HepG2 (cell line): ENCODE measurements at regions not wholly inside any gene's neighbourhood (a gene's known extent, or its start where the extent isn't known, plus 50 kb on each side); places are given as distances from the start of the nearest gene placed in this dataset.
A peak's percentile ranks its signal among the peaks of the same experiment; 100 is the strongest.

ENCODE experiments used
- AFF4 ChIP-seq: sonication (generic); formaldehyde crosslinking; IDR thresholded peaks from 2 replicates; pipeline ENCODE4 v1.4.0; 2020; ENCODE audit warnings: missing genetic modification reagents
- ATF7 ChIP-seq, 2 experiments: fragments of 450-650 bp in 1 of 2; sonication (generic) in 1 of 2; formaldehyde crosslinking in 1 of 2; IDR thresholded peaks; 2 replicates each; pipeline versions ENCODE4 v1.4.0 to v1.6.1; 2016 to 2020; ENCODE audit warnings: antibody characterized with exemption in 1 of 2, mild to moderate bottlenecking in 1 of 2, missing genetic modification reagents in 1 of 2
- DBP ChIP-seq: sonication (generic); formaldehyde crosslinking; IDR thresholded peaks from 2 replicates; pipeline ENCODE4 v1.4.0; 2020; ENCODE audit warnings: missing genetic modification reagents; ENCODE audit errors: not compliant biosample characterization
- ESRRA ChIP-seq: sonication (generic); formaldehyde crosslinking; IDR thresholded peaks from 2 replicates; pipeline ENCODE4 v1.5.1; 2020; ENCODE audit warnings: mild to moderate bottlenecking, low read depth, missing genetic modification reagents
- MAZ ChIP-seq, 2 experiments: sonication (generic) in 1 of 2; formaldehyde crosslinking in 1 of 2; IDR thresholded peaks; 2 replicates each; pipeline versions ENCODE4 v1.5.0 to v1.6.1; 2012 to 2020; ENCODE audit warnings: low read depth in 2 of 2, mild to moderate bottlenecking in 2 of 2, borderline replicate concordance in 1 of 2, improper control_type of control experiment in 1 of 2, low read length in 1 of 2, missing genetic modification reagents in 1 of 2, moderate library complexity in 1 of 2
- NFATC3 ChIP-seq: sonication (generic); formaldehyde crosslinking; IDR thresholded peaks from 2 replicates; pipeline ENCODE4 v1.5.1; 2020; ENCODE audit warnings: mild to moderate bottlenecking, missing genetic modification reagents
- PBX2 ChIP-seq: IDR thresholded peaks from 2 replicates; pipeline ENCODE4 v1.6.1; 2016; ENCODE audit warnings: control low read depth
- SNAPC2 ChIP-seq: sonication (generic); formaldehyde crosslinking; IDR thresholded peaks from 2 replicates; pipeline ENCODE4 v1.8.1; 2022; ENCODE audit warnings: mild to moderate bottlenecking, missing genetic modification reagents
- SOX5 ChIP-seq: IDR thresholded peaks from 2 replicates; pipeline ENCODE4 v1.6.1; 2016; ENCODE audit warnings: borderline replicate concordance
- TFDP2 ChIP-seq: sonication (generic); formaldehyde crosslinking; IDR thresholded peaks from 2 replicates; pipeline ENCODE4 v1.4.0; 2020; ENCODE audit warnings: missing genetic modification reagents
- YEATS4 ChIP-seq: sonication (generic); formaldehyde crosslinking; IDR thresholded peaks from 2 replicates; pipeline ENCODE4 v1.4.0; 2020; ENCODE audit warnings: missing genetic modification reagents, borderline replicate concordance
- ZBED4 ChIP-seq: sonication (generic); formaldehyde crosslinking; IDR thresholded peaks from 2 replicates; pipeline ENCODE4 v1.4.0; 2020; ENCODE audit warnings: missing genetic modification reagents, borderline replicate concordance
- ZFX ChIP-seq: sonication (generic); formaldehyde crosslinking; IDR thresholded peaks from 2 replicates; pipeline ENCODE4 v1.4.0; 2020; ENCODE audit warnings: mild to moderate bottlenecking, low read depth, missing genetic modification reagents, moderate library complexity
- ZNF205 ChIP-seq: IDR thresholded peaks from 2 replicates; pipeline ENCODE4 v1.6.1; 2018; ENCODE audit warnings: missing biosample characterization, missing genetic modification reagents
- ZNF335 ChIP-seq: sonication (generic); formaldehyde crosslinking; IDR thresholded peaks from 2 replicates; pipeline ENCODE4 v1.4.0; 2020; ENCODE audit warnings: missing genetic modification reagents
- ZNF644 ChIP-seq: IDR thresholded peaks from 2 replicates; pipeline ENCODE4 v1.6.1; 2016; ENCODE audit warnings: low read depth
- ZNF850 ChIP-seq: sonication (generic); formaldehyde crosslinking; conservative IDR thresholded peaks from 2 replicates; pipeline ENCODE4 v1.9.0; 2021; ENCODE audit warnings: mild to moderate bottlenecking, missing genetic modification reagents

- TF ChIP-seq ZBED4 (CRISPR knock-in tag) (0 out of 2 replicates have a peak, but pooled peaks have one; percentile 70), DBP (CRISPR knock-in tag) (no peak), NFATC3 (CRISPR knock-in tag) (no peak), ZNF850 (CRISPR knock-in tag) (0 out of 2 replicates have a peak, but pooled peaks have one; percentile 44), ZNF205 (CRISPR knock-in tag) (peak; percentile 25; the same call in 1 of the 2 replicates), YEATS4 (CRISPR knock-in tag) (peak; percentile 55), ZNF335 (CRISPR knock-in tag) (peak; percentile 33; the same call in 1 of the 2 replicates), ZFX (CRISPR knock-in tag) (peak; percentile 31; the same call in 1 of the 2 replicates), MAZ (IDR thresholded peaks at IDR 0.05; ENCODE audit: borderline replicate concordance, low read depth, low read length) (peak; percentile 72; the same call in 1 of the 2 replicates), MAZ (CRISPR knock-in tag; IDR thresholded peaks at IDR 0.05; ENCODE audit: low read depth) (0 out of 2 replicates have a peak, but pooled peaks have one; percentile 28), SOX5 (CRISPR knock-in tag) (peak; percentile 92), PBX2 (CRISPR knock-in tag) (no peak), SNAPC2 (CRISPR knock-in tag) (peak; percentile 75; the same call in 1 of the 2 replicates), ESRRA (CRISPR knock-in tag) (peak; percentile 69), TFDP2 (CRISPR knock-in tag) (peak; percentile 93), ZNF644 (CRISPR knock-in tag) (peak; percentile 39; the same call in 1 of the 2 replicates), ATF7 (IDR thresholded peaks at IDR 0.05) (no peak), ATF7 (CRISPR knock-in tag; IDR thresholded peaks at IDR 0.05) (0 out of 2 replicates have a peak, but pooled peaks have one; percentile 24), AFF4 (CRISPR knock-in tag) (0 out of 2 replicates have a peak, but pooled peaks have one; percentile 73)
Observed at GRCh38 chr18:62452280-62452831, 70.5 kb upstream of the ZCCHC2 start (continued).
